Esophagus squamous epithelium (tissue), 5 donors: ENCODE measurements at regions not wholly inside any gene's neighbourhood (a gene's known extent, or its start where the extent isn't known, plus 50 kb on each side); places are given as distances from the start of the nearest gene placed in this dataset.

ENCODE experiments used
- DNase-seq: peaks from one replicate; lab custom pipeline; 2025; lab: John Stamatoyannopoulos, UW
- H3K27ac ChIP-seq, 4 donors: fragments of 200-600 bp; sonication (generic); one replicate each; pipeline ENCODE4 v1.5.1; 2016 to 2019; ENCODE audit warnings: mild to moderate bottlenecking in 1 of 4
- H3K27me3 ChIP-seq, 4 donors: fragments of 200-600 bp; sonication (generic); 1 replicate in 3 of 4; 2 replicates in 1 of 4; pipeline versions ENCODE4 v1.5.1 to v1.6.0; 2017 to 2021; ENCODE audit warnings: antibody characterized with exemption in 1 of 4
- H3K36me3 ChIP-seq, 3 donors: fragments of 200-600 bp; sonication (generic); one replicate each; pipeline ENCODE4 v1.5.1; 2016 to 2019
- H3K4me1 ChIP-seq, 3 donors: fragments of 200-600 bp; sonication (generic); one replicate each; pipeline ENCODE4 v1.5.1; 2017 to 2019
- H3K4me3 ChIP-seq, 4 donors: fragments of 200-600 bp; sonication (generic); 1 replicate in 3 of 4; 2 replicates in 1 of 4; pipeline ENCODE4 v1.5.1; 2016 to 2019; ENCODE audit warnings: mild to moderate bottlenecking in 2 of 4, moderate library complexity in 1 of 4
- H3K9me3 ChIP-seq, 3 donors: fragments of 200-600 bp; sonication (generic); one replicate each; pipeline ENCODE4 v1.5.1; 2016 to 2019
- POLR2A ChIP-seq, 4 donors: fragments of 450-650 bp; IDR thresholded peaks; one replicate each; pipeline ENCODE4 v1.6.1; 2017; ENCODE audit warnings: antibody characterized with exemption in 4 of 4, mild to moderate bottlenecking in 4 of 4, moderate library complexity in 3 of 4
- WGBS, 2 donors: methylation state at CpG; one replicate each; pipeline ENCODE4 v1.1.5; 2018; 5-methylcytosine and 5-hydroxymethylcytosine counted together
- intact Hi-C: fragments of 100-400 bp; cut with DNase I; formaldehyde crosslinking; loops from one replicate; pipeline ENCODE4 v1.15.0; 2022
- TF ChIP-seq, protein P1 (sequence below), 6 experiments: fragments of 450-650 bp in 4 of 6; fragments of 200-600 bp in 2 of 6; sonication (generic) in 2 of 6; IDR thresholded peaks; one replicate each; pipeline ENCODE4 v1.5.1; 2016 to 2019; ENCODE audit warnings: antibody characterized with exemption in 6 of 6, mild to moderate bottlenecking in 4 of 6, moderate library complexity in 4 of 6
- donor health status: DM: yes; HTN: yes; CAD: no.

DNA sequence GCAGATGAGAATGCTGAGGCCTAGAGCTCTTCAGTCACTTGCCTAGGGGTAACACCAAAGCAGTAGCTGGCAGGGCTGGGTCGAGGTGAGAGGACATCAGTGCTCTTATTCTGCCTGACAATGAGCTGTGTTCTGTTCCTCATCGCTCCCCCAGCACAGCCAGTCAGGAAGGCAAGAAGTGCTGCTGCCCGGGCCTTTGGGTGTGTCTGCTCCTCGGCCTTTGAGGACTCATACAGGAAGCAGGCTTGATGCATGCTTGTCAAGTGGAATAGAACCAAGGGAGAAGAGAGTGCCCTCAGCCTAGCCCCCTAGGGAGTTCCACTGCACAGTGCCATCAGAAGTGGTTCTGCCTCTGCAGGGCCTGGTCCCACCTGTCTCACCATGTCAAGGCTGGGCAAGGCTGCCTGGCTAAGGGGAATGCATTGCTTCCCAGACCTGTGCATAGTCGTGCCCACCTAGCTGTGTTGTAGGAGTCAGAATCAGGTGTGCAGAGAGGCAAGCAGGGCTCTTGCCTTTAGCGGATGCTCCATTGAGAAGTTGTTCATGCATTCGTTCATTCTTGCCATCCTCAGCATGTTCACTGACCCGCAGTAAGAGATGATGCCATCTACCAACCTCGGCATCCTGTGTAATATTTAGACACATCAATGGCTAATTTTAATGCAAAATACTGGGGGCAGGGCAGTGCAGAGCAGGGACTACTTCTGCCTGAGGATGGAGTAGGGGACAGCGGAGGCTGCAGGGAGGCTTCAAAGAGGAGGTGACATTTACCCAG, 156.6 kb downstream of the RPS24 start:
- Histone ChIP-seq H3K9me3 (peaks cover 0 to 11% (median 7%) of the 10 kb centered on the region in 3 donors), H3K27me3 (no peaks in the 10 kb centered on the region), H3K27ac (no peak overlapping the region), H3K4me1 (peaks cover 0 to 4% (median 3%) of the 10 kb centered on the region in 3 donors), H3K36me3 (no peaks in the 10 kb centered on the region), H3K4me3 (no peak overlapping the region)
- intact Hi-C loops = no loop called here
- DNase-seq = no peak
- no peak for TF ChIP-seq POLR2A (IDR thresholded peaks at IDR 0.05)
- TF ChIP-seq, protein P1, sequence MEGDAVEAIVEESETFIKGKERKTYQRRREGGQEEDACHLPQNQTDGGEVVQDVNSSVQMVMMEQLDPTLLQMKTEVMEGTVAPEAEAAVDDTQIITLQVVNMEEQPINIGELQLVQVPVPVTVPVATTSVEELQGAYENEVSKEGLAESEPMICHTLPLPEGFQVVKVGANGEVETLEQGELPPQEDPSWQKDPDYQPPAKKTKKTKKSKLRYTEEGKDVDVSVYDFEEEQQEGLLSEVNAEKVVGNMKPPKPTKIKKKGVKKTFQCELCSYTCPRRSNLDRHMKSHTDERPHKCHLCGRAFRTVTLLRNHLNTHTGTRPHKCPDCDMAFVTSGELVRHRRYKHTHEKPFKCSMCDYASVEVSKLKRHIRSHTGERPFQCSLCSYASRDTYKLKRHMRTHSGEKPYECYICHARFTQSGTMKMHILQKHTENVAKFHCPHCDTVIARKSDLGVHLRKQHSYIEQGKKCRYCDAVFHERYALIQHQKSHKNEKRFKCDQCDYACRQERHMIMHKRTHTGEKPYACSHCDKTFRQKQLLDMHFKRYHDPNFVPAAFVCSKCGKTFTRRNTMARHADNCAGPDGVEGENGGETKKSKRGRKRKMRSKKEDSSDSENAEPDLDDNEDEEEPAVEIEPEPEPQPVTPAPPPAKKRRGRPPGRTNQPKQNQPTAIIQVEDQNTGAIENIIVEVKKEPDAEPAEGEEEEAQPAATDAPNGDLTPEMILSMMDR (IDR thresholded peaks at IDR 0.05) = no peak
- WGBS, 2 donors = 66 to 85% methylated on average over 4 of the region's 10 CpGs

DNA sequence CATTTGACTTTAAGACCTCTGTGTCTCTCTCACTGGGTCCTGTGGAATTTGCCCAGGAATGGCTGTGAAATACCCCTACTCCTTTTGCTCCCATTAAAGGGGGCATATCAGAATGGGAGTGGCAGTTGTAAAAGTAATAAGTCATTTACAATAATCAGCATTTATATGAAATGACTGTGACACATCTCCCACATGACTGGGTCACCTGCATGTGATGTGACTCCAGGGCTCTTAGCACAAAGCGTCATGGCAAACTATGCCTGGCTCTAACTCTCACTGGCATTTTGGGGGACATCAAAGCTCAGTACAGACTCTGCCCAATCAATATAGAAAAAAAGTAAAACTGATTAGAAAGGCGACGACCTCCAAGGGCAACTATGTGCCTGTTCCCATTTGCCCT, 157.6 kb downstream of the RPS24 start:
- TF ChIP-seq POLR2A (IDR thresholded peaks at IDR 0.05) = no peak
- TF ChIP-seq, protein P1 (IDR thresholded peaks at IDR 0.05) = no peak
- Histone ChIP-seq H3K36me3 (no peaks in the 10 kb centered on the region), H3K4me1 (no peaks in the 10 kb centered on the region), H3K9me3 (peaks cover 0 to 11% (median 7%) of the 10 kb centered on the region in 3 donors), H3K27ac (no peak overlapping the region), H3K4me3 (no peak overlapping the region), H3K27me3 (no peaks in the 10 kb centered on the region)
- no peak for DNase-seq
- 90 to 93% methylated on average over 3 of the region's 3 CpGs for WGBS, 2 donors
- intact Hi-C loops = no loop called here

DNA sequence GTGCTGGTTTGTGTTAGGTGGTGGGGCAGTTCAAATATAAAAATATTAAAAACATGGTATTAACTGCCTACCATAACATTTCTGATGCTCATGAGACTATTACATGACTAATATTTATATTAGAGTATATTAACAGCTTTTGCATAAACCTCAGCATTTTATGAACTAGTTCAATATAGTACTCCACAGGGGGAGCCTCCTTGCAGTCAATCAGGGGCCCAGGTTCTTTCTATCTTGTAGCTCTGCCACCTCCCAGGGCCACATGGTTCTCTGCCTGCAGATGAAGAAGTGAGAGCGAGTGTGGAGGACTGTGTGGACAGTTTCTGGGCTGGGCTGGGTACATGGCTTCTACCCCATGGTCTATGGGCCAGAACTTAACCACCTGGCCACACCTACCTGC, 159.5 kb downstream of the RPS24 start:
- Histone ChIP-seq H3K27me3 (no peaks in the 10 kb centered on the region), H3K9me3 (peaks cover 0 to 11% (median 7%) of the 10 kb centered on the region in 3 donors), H3K4me1 (no peaks in the 10 kb centered on the region), H3K27ac (no peak overlapping the region), H3K36me3 (no peaks in the 10 kb centered on the region), H3K4me3 (no peak overlapping the region)
- WGBS, 2 donors = 20 to 80% methylated on average over 1 of the region's 1 CpG
- TF ChIP-seq POLR2A (IDR thresholded peaks at IDR 0.05) = no peak
- TF ChIP-seq, protein P1 (IDR thresholded peaks at IDR 0.05) = no peak
- DNase-seq = no peak
- intact Hi-C loops = no loop called here

DNA sequence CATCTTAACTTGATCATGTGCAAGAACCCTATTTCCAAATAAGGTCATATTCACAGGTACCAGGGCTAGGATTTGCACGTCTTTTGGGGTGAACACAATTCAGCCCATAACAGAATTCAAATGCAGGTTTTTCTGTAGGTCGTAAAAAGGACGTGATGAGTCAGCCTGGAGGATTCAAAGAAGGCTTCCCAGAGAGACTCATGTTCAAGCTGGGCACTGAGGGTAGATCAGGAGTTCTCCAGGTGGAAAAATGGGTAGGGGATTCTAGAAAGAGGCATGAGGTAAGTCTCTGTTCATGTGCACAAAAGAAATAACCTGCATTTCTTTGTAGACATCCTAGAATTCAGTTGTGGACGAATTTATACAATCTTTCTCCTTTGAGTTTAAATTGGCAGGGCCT, 160.4 kb downstream of the RPS24 start:
- Histone ChIP-seq H3K4me1 (no peaks in the 10 kb centered on the region), H3K36me3 (no peaks in the 10 kb centered on the region), H3K9me3 (peaks cover 0 to 11% (median 7%) of the 10 kb centered on the region in 3 donors), H3K27me3 (no peaks in the 10 kb centered on the region), H3K4me3 (no peak overlapping the region), H3K27ac (no peak overlapping the region)
- no peak for DNase-seq
- intact Hi-C loops = no loop called here
- TF ChIP-seq, protein P1 (IDR thresholded peaks at IDR 0.05) = no peak
- no peak for TF ChIP-seq POLR2A (IDR thresholded peaks at IDR 0.05)
- 76 to 83% methylated on average over 4 of the region's 4 CpGs for WGBS, 2 donors

DNA sequence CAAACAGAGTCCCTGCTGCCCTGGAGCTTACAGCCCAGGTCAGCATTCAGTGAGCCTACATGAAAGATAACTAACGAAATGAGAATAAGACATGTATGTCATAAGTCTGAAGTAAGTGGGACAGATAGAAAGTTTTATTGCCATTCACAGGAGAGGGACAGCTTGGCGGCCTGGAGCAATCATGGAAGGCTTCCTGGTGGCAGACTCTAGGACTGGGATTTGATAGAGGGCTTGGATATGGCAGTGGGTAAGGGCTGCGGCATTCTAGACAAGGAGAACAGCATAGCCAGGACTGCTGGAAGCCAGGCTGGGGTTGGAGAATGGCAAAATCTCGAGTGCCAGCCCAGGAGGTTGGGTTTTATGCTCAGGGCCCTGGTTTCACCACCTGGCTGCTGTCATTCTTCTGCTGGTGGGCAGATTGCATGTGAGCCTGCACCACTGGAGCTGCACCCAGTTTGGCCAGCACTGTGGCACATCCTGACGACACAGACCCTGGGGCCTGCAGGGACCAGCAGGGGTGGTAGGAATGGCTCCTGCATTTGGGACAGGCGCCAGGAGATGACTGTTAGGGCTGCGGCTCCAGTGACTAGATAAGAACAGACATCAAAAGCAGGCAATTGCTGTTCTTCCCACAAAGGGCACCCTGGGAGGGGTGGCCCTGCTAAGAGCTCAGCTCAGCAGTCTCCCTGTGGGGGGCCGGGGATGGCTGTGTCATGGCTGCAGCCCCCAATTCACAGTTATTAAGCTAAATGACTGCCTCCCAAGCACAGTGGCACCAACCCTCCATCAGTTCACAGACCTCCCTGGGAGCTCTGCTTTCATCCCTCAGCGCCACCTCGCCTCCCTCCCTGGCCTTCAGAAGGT, 161.1 kb downstream of the RPS24 start:
- H3K4me1 ChIP-seq = no peaks in the 10 kb centered on the region
- no peak for DNase-seq
- WGBS, 2 donors = 68 to 78% methylated on average over 6 to 8 of the region's 10 CpGs
- no peak overlapping the region for H3K27ac ChIP-seq
- no peak for TF ChIP-seq POLR2A (IDR thresholded peaks at IDR 0.05)
- TF ChIP-seq, protein P1 (IDR thresholded peaks at IDR 0.05) = no peak
- H3K4me3 ChIP-seq = no peak overlapping the region
- no peaks in the 10 kb centered on the region for H3K27me3 ChIP-seq
- H3K9me3 ChIP-seq = peaks cover 0 to 11% (median 7%) of the 10 kb centered on the region in 3 donors
- H3K36me3 ChIP-seq = no peaks in the 10 kb centered on the region
- intact Hi-C loops = no loop called here
